ENCODE measurements at regions not wholly inside any gene's neighbourhood (a gene's known extent, or its start where the extent isn't known, plus 50 kb on each side); places are given as distances from the start of the nearest gene placed in this dataset.
"Not testable (repeated sequence)": the region's sequence is repeated elsewhere in the genome, so short reads cannot be mapped to it uniquely, and the experiment has no call there.

GRCh38 chr4:114311787-114312186 lies 286.8 kb upstream of the UGT8 start:
- DNase-seq (ENCODE audit: low read depth), result no peak
- in situ Hi-C loops (cut with HindIII; ENCODE audit: low pct_unique_long_range_greater_than_20kb, low sequenced_read_pairs), result no loop called here

- in situ Hi-C loops (cut with HindIII; ENCODE audit: low pct_unique_long_range_greater_than_20kb, low sequenced_read_pairs), result no loop called here
- no peak for DNase-seq (ENCODE audit: low read depth)
These were observed 286.3 kb upstream of the UGT8 start for GRCh38 chr4:114312338-114312737.

GRCh38 chr4:114316789-114317188 lies 281.8 kb upstream of the UGT8 start:
- in situ Hi-C loops (cut with HindIII; ENCODE audit: low pct_unique_long_range_greater_than_20kb, low sequenced_read_pairs), result no loop called here
- no peak for DNase-seq (ENCODE audit: low read depth)

- in situ Hi-C loops (cut with HindIII; ENCODE audit: low pct_unique_long_range_greater_than_20kb, low sequenced_read_pairs), result no loop called here
- DNase-seq (ENCODE audit: low read depth), result no peak
These were observed 281.0 kb upstream of the UGT8 start for GRCh38 chr4:114317564-114317963.

- no peak for DNase-seq (ENCODE audit: low read depth)
- in situ Hi-C loops (cut with HindIII; ENCODE audit: low pct_unique_long_range_greater_than_20kb, low sequenced_read_pairs), result no loop called here
These were observed 280.3 kb upstream of the UGT8 start for GRCh38 chr4:114318309-114318708.

- in situ Hi-C loops (cut with HindIII; ENCODE audit: low pct_unique_long_range_greater_than_20kb, low sequenced_read_pairs), result no loop called here
- DNase-seq (ENCODE audit: low read depth), result no peak
These were observed 278.5 kb upstream of the UGT8 start for GRCh38 chr4:114320126-114320525.

GRCh38 chr4:114321366-114321765 lies 277.2 kb upstream of the UGT8 start:
- no peak for DNase-seq (ENCODE audit: low read depth)
- in situ Hi-C loops (cut with HindIII; ENCODE audit: low pct_unique_long_range_greater_than_20kb, low sequenced_read_pairs), result no loop called here

- in situ Hi-C loops (cut with HindIII; ENCODE audit: low pct_unique_long_range_greater_than_20kb, low sequenced_read_pairs), result no loop called here
- DNase-seq (ENCODE audit: low read depth), result no peak
These were observed 274.8 kb upstream of the UGT8 start for GRCh38 chr4:114323841-114324240.

- in situ Hi-C loops (cut with HindIII; ENCODE audit: low pct_unique_long_range_greater_than_20kb, low sequenced_read_pairs), result no loop called here
- no peak for DNase-seq (ENCODE audit: low read depth)
These were observed 272.2 kb upstream of the UGT8 start for GRCh38 chr4:114326358-114326757.

- in situ Hi-C loops (cut with HindIII; ENCODE audit: low pct_unique_long_range_greater_than_20kb, low sequenced_read_pairs), result no loop called here
These were observed 266.5 kb upstream of the UGT8 start for GRCh38 chr4:114332119-114332518.

GRCh38 chr4:114334363-114334762 lies 264.2 kb upstream of the UGT8 start:
- in situ Hi-C loops (cut with HindIII; ENCODE audit: low pct_unique_long_range_greater_than_20kb, low sequenced_read_pairs); DNase-seq (ENCODE audit: low read depth): not testable (repeated sequence)

More at GRCh38 chr4:114332119-114332518, 266.5 kb upstream of the UGT8 start:
- no peak for DNase-seq (ENCODE audit: low read depth)

GRCh38 chr4:114334884-114335330 lies 263.7 kb upstream of the UGT8 start:
- in situ Hi-C loops (cut with HindIII; ENCODE audit: low pct_unique_long_range_greater_than_20kb, low sequenced_read_pairs), result no loop called here

GRCh38 chr4:114335339-114335738 lies 263.3 kb upstream of the UGT8 start:
- in situ Hi-C loops (cut with HindIII; ENCODE audit: low pct_unique_long_range_greater_than_20kb, low sequenced_read_pairs), result no loop called here
- no peak for DNase-seq (ENCODE audit: low read depth)

More at GRCh38 chr4:114334884-114335330, 263.7 kb upstream of the UGT8 start:
- no peak for DNase-seq (ENCODE audit: low read depth)

GRCh38 chr4:114343015-114343414 lies 255.6 kb upstream of the UGT8 start:
- in situ Hi-C loops (cut with HindIII; ENCODE audit: low pct_unique_long_range_greater_than_20kb, low sequenced_read_pairs), result no loop called here
- DNase-seq (ENCODE audit: low read depth), result no peak

GRCh38 chr4:114349543-114350175 lies 248.9 kb upstream of the UGT8 start:
- in situ Hi-C loops (cut with HindIII; ENCODE audit: low pct_unique_long_range_greater_than_20kb, low sequenced_read_pairs), result no loop called here
- no peak for DNase-seq (ENCODE audit: low read depth)

GRCh38 chr4:114358901-114359300 lies 239.7 kb upstream of the UGT8 start:
- in situ Hi-C loops (cut with HindIII; ENCODE audit: low pct_unique_long_range_greater_than_20kb, low sequenced_read_pairs), result no loop called here
- DNase-seq (ENCODE audit: low read depth), result no peak

GRCh38 chr4:114361249-114361648 lies 237.4 kb upstream of the UGT8 start:
- DNase-seq (ENCODE audit: low read depth), result no peak
- in situ Hi-C loops (cut with HindIII; ENCODE audit: low pct_unique_long_range_greater_than_20kb, low sequenced_read_pairs), result no loop called here

GRCh38 chr4:114364857-114365256 lies 233.8 kb upstream of the UGT8 start:
- peak; percentile 22 for DNase-seq (ENCODE audit: low read depth)
- in situ Hi-C loops (cut with HindIII; ENCODE audit: low pct_unique_long_range_greater_than_20kb, low sequenced_read_pairs), result no loop called here

GRCh38 chr4:114365591-114365990 lies 233.0 kb upstream of the UGT8 start:
- DNase-seq (ENCODE audit: low read depth), result no peak
- in situ Hi-C loops (cut with HindIII; ENCODE audit: low pct_unique_long_range_greater_than_20kb, low sequenced_read_pairs), result no loop called here

- in situ Hi-C loops (cut with HindIII; ENCODE audit: low pct_unique_long_range_greater_than_20kb, low sequenced_read_pairs), result no loop called here
- DNase-seq (ENCODE audit: low read depth), result no peak
These were observed 232.2 kb upstream of the UGT8 start for GRCh38 chr4:114366368-114366767.

Data from Caki2 (cell line).